Liver (tissue), 8 donors: ENCODE measurements at regions not wholly inside any gene's neighbourhood (a gene's known extent, or its start where the extent isn't known, plus 50 kb on each side); places are given as distances from the start of the nearest gene placed in this dataset.

Source experiments
- DNase-seq: peaks from one replicate; pipeline ENCODE4 v3.0.0-alpha.2; 2017; ENCODE audit warnings: low spot score
- H3K27ac ChIP-seq, 2 donors: one replicate each; pipeline ENCODE4 v1.7.0; 2013; ENCODE audit warnings: inconsistent platforms in 2 of 2, low read length in 2 of 2, control low read depth in 1 of 2, low read depth in 1 of 2, mild to moderate bottlenecking in 1 of 2
- H3K27me3 ChIP-seq, 4 donors: one replicate each; pipeline versions ENCODE4 v1.6.1 to v1.7.0; 2013; ENCODE audit warnings: low read length in 3 of 4, inconsistent platforms in 1 of 4, mild to moderate bottlenecking in 1 of 4, moderate library complexity in 1 of 4; ENCODE audit not compliant: control insufficient read depth in 4 of 4, insufficient read depth in 4 of 4
- H3K36me3 ChIP-seq, 4 donors: one replicate each; pipeline versions ENCODE4 v1.6.1 to v1.7.0; 2013; ENCODE audit warnings: low read length in 3 of 4, mild to moderate bottlenecking in 3 of 4, low read depth in 1 of 4, moderate library complexity in 1 of 4; ENCODE audit not compliant: control insufficient read depth in 4 of 4, insufficient read depth in 3 of 4
- H3K4me1 ChIP-seq, 4 donors: one replicate each; pipeline versions ENCODE4 v1.6.1 to v1.7.0; 2013; ENCODE audit warnings: low read length in 3 of 4, mild to moderate bottlenecking in 3 of 4, moderate library complexity in 1 of 4; ENCODE audit not compliant: control insufficient read depth in 4 of 4, insufficient read depth in 4 of 4
- H3K4me3 ChIP-seq, 3 donors: one replicate each; pipeline versions ENCODE4 v1.6.1 to v1.7.0; 2013; ENCODE audit warnings: low read length in 3 of 3, control low read depth in 1 of 3, low read depth in 1 of 3, mild to moderate bottlenecking in 1 of 3
- H3K9ac ChIP-seq, 2 donors: one replicate each; pipeline ENCODE4 v1.7.0; 2013; ENCODE audit warnings: low read length in 2 of 2, mild to moderate bottlenecking in 2 of 2, moderate library complexity in 2 of 2, control low read depth in 1 of 2, low read depth in 1 of 2
- H3K9me3 ChIP-seq, 4 donors: one replicate each; pipeline versions ENCODE4 v1.6.1 to v1.7.0; 2013; ENCODE audit warnings: low read length in 3 of 4; ENCODE audit not compliant: control insufficient read depth in 4 of 4
- EGR1 ChIP-seq, 2 donors: IDR thresholded peaks; 2 replicates each; pipeline ENCODE4 v1.6.1; 2016 to 2018; ENCODE audit warnings: antibody characterized with exemption in 2 of 2, low read depth in 2 of 2
- FOXA1 ChIP-seq: IDR thresholded peaks from 2 replicates; pipeline ENCODE4 v1.6.1; 2016; ENCODE audit warnings: antibody characterized with exemption
- FOXA2 ChIP-seq: IDR thresholded peaks from 2 replicates; pipeline ENCODE4 v1.6.1; 2016; ENCODE audit warnings: antibody characterized with exemption
- GABPA ChIP-seq, 2 donors: IDR thresholded peaks in 1 of 2; conservative IDR thresholded peaks in 1 of 2; 2 replicates each; pipeline ENCODE4 v1.6.1; 2016; ENCODE audit warnings: antibody characterized with exemption in 2 of 2, mild to moderate bottlenecking in 1 of 2, moderate library complexity in 1 of 2
- HNF4G ChIP-seq: IDR thresholded peaks from 2 replicates; pipeline ENCODE4 v1.6.1; 2016; ENCODE audit warnings: antibody characterized with exemption
- JUND ChIP-seq, 2 donors: IDR thresholded peaks; 2 replicates each; pipeline ENCODE4 v1.6.1; 2016; ENCODE audit warnings: antibody characterized with exemption in 2 of 2
- NR2F2 ChIP-seq: IDR thresholded peaks from 2 replicates; pipeline ENCODE4 v1.6.1; 2016; ENCODE audit warnings: antibody characterized with exemption
- RAD21 ChIP-seq, 2 donors: IDR thresholded peaks; 2 replicates each; pipeline ENCODE4 v1.6.1; 2016; ENCODE audit warnings: antibody characterized with exemption in 2 of 2, mild to moderate bottlenecking in 2 of 2
- SP1 ChIP-seq: IDR thresholded peaks from 2 replicates; pipeline ENCODE4 v1.6.1; 2018; ENCODE audit warnings: antibody characterized with exemption, mild to moderate bottlenecking
- TAF1 ChIP-seq: conservative IDR thresholded peaks from 2 replicates; pipeline ENCODE4 v1.6.1; 2016; ENCODE audit warnings: antibody characterized with exemption, mild to moderate bottlenecking
- YY1 ChIP-seq: IDR thresholded peaks from 2 replicates; pipeline ENCODE4 v1.6.1; 2016; ENCODE audit warnings: antibody characterized with exemption, mild to moderate bottlenecking
- ZBTB33 ChIP-seq: IDR thresholded peaks from 2 replicates; pipeline ENCODE4 v1.6.1; 2016; ENCODE audit warnings: antibody characterized with exemption
- WGBS: extraction: QIAGEN DNeasy Blood & Tissue Kit; methylation state at CpG from one replicate; pipeline ENCODE4 v1.1.7; 2013; 5-methylcytosine and 5-hydroxymethylcytosine counted together
- TF ChIP-seq, protein P1 (sequence below): IDR thresholded peaks from 2 replicates; pipeline ENCODE4 v1.6.1; 2016; ENCODE audit warnings: antibody characterized with exemption
- TF ChIP-seq, protein P2 (sequence below): IDR thresholded peaks from 2 replicates; pipeline ENCODE4 v1.6.1; 2016; ENCODE audit warnings: antibody characterized with exemption, mild to moderate bottlenecking
- TF ChIP-seq, protein P3 (sequence below): IDR thresholded peaks from 2 replicates; pipeline ENCODE4 v1.6.1; 2016; ENCODE audit warnings: antibody characterized with exemption
- TF ChIP-seq, protein P4 (sequence below): fragments of 150-350 bp; IDR thresholded peaks from 2 replicates; pipeline ENCODE4 v1.5.1; 2017; ENCODE audit warnings: improper control_type of control experiment, low read depth, low read length; ENCODE audit not compliant: missing input control
- donor health status: healthy.
- donor health status: healthy.
- donor health status: healthy.
- donor health status: healthy.
- donor health status: healthy.

DNA sequence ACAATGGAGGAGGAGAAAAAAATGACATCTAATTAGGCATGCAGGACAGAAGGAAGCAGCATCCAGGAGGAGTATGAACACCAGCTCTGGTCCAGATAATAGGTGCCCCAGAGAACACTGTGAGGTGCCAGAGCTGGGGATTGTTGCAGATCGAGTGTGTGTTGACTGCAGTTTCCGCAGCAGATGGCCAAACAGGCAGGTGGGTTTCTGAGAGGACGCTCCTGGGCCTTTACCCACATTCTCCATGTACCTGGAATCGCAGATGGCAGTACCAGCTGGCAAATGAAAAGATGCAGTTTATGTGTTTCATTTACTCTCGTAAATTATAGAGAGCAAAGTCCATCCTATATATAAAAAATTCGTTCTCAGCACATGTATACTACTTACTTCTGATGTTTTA lies 182.2 kb upstream of the ISL1 start:
- TF ChIP-seq RAD21 (IDR thresholded peaks at IDR 0.05) (no peak), TAF1 (no peak), EGR1 (IDR thresholded peaks at IDR 0.05; ENCODE audit: low read depth in 2 of 2) (no peak), HNF4G (no peak), FOXA1 (no peak), FOXA2 (no peak), SP1 (no peak), GABPA (IDR thresholded peaks at IDR 0.05 in 1 of 2, conservative IDR thresholded peaks at IDR 0.05 in 1 of 2) (no peak), YY1 (no peak), NR2F2 (no peak), ZBTB33 (no peak), JUND (IDR thresholded peaks at IDR 0.05) (no peak)
- TF ChIP-seq, protein P1, sequence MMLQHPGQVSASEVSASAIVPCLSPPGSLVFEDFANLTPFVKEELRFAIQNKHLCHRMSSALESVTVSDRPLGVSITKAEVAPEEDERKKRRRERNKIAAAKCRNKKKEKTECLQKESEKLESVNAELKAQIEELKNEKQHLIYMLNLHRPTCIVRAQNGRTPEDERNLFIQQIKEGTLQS, result no peak
- TF ChIP-seq, protein P2, sequence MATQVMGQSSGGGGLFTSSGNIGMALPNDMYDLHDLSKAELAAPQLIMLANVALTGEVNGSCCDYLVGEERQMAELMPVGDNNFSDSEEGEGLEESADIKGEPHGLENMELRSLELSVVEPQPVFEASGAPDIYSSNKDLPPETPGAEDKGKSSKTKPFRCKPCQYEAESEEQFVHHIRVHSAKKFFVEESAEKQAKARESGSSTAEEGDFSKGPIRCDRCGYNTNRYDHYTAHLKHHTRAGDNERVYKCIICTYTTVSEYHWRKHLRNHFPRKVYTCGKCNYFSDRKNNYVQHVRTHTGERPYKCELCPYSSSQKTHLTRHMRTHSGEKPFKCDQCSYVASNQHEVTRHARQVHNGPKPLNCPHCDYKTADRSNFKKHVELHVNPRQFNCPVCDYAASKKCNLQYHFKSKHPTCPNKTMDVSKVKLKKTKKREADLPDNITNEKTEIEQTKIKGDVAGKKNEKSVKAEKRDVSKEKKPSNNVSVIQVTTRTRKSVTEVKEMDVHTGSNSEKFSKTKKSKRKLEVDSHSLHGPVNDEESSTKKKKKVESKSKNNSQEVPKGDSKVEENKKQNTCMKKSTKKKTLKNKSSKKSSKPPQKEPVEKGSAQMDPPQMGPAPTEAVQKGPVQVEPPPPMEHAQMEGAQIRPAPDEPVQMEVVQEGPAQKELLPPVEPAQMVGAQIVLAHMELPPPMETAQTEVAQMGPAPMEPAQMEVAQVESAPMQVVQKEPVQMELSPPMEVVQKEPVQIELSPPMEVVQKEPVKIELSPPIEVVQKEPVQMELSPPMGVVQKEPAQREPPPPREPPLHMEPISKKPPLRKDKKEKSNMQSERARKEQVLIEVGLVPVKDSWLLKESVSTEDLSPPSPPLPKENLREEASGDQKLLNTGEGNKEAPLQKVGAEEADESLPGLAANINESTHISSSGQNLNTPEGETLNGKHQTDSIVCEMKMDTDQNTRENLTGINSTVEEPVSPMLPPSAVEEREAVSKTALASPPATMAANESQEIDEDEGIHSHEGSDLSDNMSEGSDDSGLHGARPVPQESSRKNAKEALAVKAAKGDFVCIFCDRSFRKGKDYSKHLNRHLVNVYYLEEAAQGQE, result no peak
- TF ChIP-seq, protein P3, sequence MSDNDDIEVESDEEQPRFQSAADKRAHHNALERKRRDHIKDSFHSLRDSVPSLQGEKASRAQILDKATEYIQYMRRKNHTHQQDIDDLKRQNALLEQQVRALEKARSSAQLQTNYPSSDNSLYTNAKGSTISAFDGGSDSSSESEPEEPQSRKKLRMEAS, result no peak
- TF ChIP-seq, protein P4, sequence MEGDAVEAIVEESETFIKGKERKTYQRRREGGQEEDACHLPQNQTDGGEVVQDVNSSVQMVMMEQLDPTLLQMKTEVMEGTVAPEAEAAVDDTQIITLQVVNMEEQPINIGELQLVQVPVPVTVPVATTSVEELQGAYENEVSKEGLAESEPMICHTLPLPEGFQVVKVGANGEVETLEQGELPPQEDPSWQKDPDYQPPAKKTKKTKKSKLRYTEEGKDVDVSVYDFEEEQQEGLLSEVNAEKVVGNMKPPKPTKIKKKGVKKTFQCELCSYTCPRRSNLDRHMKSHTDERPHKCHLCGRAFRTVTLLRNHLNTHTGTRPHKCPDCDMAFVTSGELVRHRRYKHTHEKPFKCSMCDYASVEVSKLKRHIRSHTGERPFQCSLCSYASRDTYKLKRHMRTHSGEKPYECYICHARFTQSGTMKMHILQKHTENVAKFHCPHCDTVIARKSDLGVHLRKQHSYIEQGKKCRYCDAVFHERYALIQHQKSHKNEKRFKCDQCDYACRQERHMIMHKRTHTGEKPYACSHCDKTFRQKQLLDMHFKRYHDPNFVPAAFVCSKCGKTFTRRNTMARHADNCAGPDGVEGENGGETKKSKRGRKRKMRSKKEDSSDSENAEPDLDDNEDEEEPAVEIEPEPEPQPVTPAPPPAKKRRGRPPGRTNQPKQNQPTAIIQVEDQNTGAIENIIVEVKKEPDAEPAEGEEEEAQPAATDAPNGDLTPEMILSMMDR, result no peak
- H3K4me3 ChIP-seq, result no peak overlapping the region
- H3K27ac ChIP-seq, result no peak overlapping the region
- H3K36me3 ChIP-seq, result no peaks in the 10 kb centered on the region
- peaks cover 0 to 3% (median 0%) of the 10 kb centered on the region in 4 donors for H3K27me3 ChIP-seq
- no peak overlapping the region for H3K9ac ChIP-seq
- DNase-seq, result no peak
- WGBS, result 66% methylated on average over 6 of the region's 6 CpGs
- no peaks in the 10 kb centered on the region for H3K4me1 ChIP-seq
- no peaks in the 10 kb centered on the region for H3K9me3 ChIP-seq

- no peak overlapping the region for H3K9ac ChIP-seq
- H3K36me3 ChIP-seq, result no peaks in the 10 kb centered on the region
- H3K27ac ChIP-seq, result no peak overlapping the region
- WGBS, result 75% methylated on average over 1 of the region's 1 CpG
- H3K4me1 ChIP-seq, result no peaks in the 10 kb centered on the region
- no peak for TF ChIP-seq EGR1 (IDR thresholded peaks at IDR 0.05; ENCODE audit: low read depth in 2 of 2)
- no peak for TF ChIP-seq RAD21 (IDR thresholded peaks at IDR 0.05)
- no peak for TF ChIP-seq FOXA2
- TF ChIP-seq, protein P3, result no peak
- TF ChIP-seq, protein P2, result no peak
- no peak for TF ChIP-seq ZBTB33
- no peak for TF ChIP-seq TAF1
- TF ChIP-seq, protein P1, result no peak
- no peak for TF ChIP-seq NR2F2
- TF ChIP-seq FOXA1, result no peak
- TF ChIP-seq YY1, result no peak
- H3K27me3 ChIP-seq, result peaks cover 0 to 3% (median 0%) of the 10 kb centered on the region in 4 donors
- H3K4me3 ChIP-seq, result no peak overlapping the region
- DNase-seq, result no peak
- H3K9me3 ChIP-seq, result no peaks in the 10 kb centered on the region
These were observed 181.5 kb upstream of the ISL1 start for GRCh38 chr5:51201708-51202107.
